A549 (cell line): ENCODE measurements at regions not wholly inside any gene's neighbourhood (a gene's known extent, or its start where the extent isn't known, plus 50 kb on each side); places are given as distances from the start of the nearest gene placed in this dataset.

Experiments used
- CHD2 ChIP-seq: fragments of 150-350 bp; IDR thresholded peaks from 2 replicates; pipeline ENCODE4 v1.6.1; 2014; ENCODE audit warnings: low read length; ENCODE audit not compliant: partially characterized antibody
- CTCF ChIP-seq: fragments of >200 bp; sonication (Bioruptor Twin); formaldehyde crosslinking; IDR thresholded peaks from 3 replicates; pipeline ENCODE4 v1.5.1; 2016
- GATA3 ChIP-seq: IDR thresholded peaks from 2 replicates; pipeline ENCODE4 v1.6.1; 2012; ENCODE audit warnings: borderline replicate concordance
- HDAC2 ChIP-seq: fragments of 200-600 bp; sonication (generic); IDR thresholded peaks from 2 replicates; pipeline ENCODE4 v1.6.1; 2016
- HOXA7 ChIP-seq: fragments of 250-450 bp; sonication (Bioruptor Pico); IDR thresholded peaks from 2 replicates; pipeline ENCODE4 v1.5.0; 2020; ENCODE audit warnings: mild to moderate bottlenecking, moderate library complexity
- MAFK ChIP-seq: fragments of 450-650 bp; IDR thresholded peaks from 2 replicates; pipeline ENCODE4 v1.6.1; 2014; ENCODE audit not compliant: partially characterized antibody
- RAD21 ChIP-seq, 2 experiments: fragments of >200 bp in 1 of 2; sonication (Bioruptor Twin) in 1 of 2; formaldehyde crosslinking in 1 of 2; IDR thresholded peaks in 1 of 2; conservative IDR thresholded peaks in 1 of 2; 2 replicates in 1 of 2; 3 replicates in 1 of 2; pipeline ENCODE4 v1.6.1; 2012 to 2018; ENCODE audit warnings: inconsistent platforms in 1 of 2
- REST ChIP-seq: fragments of 200-600 bp; sonication (generic); IDR thresholded peaks from 2 replicates; pipeline ENCODE4 v1.6.1; 2016; ENCODE audit warnings: antibody characterized with exemption, mild to moderate bottlenecking, moderate library complexity
- TF ChIP-seq, protein P1 (sequence below): IDR thresholded peaks from 2 replicates; pipeline ENCODE4 v1.6.1; 2012

DNA sequence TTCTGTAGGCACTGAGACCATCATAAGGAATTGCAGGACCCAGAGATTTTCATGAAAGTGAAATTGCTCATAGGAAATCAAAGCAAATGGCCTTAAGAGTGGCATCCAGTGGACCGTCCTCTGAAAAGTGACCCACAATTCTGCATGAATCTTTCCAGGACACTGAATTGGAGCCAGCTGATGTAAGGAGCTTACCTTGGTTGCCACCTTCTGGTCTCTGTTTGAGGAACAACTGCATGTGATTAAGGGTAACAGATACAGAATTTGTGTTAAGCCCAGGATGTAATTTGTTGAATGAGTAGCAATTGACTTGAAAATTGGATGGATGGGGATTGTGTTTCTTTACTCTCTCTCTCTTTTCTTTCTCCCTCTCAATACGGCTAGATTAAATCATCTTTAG, 49.9 kb upstream of the GAS1 start:
- TF ChIP-seq CTCF (no peak), HDAC2 (no peak), CHD2 (no peak), HOXA7 (CRISPR knock-in tag) (no peak), GATA3 (no peak), MAFK (no peak), REST (no peak), RAD21 (conservative IDR thresholded peaks at IDR 0.05 in 1 of 2, IDR thresholded peaks at IDR 0.05 in 1 of 2) (no peak)
- TF ChIP-seq, protein P1, sequence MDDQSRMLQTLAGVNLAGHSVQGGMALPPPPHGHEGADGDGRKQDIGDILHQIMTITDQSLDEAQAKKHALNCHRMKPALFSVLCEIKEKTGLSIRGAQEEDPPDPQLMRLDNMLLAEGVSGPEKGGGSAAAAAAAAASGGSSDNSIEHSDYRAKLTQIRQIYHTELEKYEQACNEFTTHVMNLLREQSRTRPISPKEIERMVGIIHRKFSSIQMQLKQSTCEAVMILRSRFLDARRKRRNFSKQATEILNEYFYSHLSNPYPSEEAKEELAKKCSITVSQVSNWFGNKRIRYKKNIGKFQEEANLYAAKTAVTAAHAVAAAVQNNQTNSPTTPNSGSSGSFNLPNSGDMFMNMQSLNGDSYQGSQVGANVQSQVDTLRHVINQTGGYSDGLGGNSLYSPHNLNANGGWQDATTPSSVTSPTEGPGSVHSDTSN: no peak
